Fibroblast of pulmonary artery (primary cell): ENCODE measurements at regions not wholly inside any gene's neighbourhood (a gene's known extent, or its start where the extent isn't known, plus 50 kb on each side); places are given as distances from the start of the nearest gene placed in this dataset.

Experiments
- DNase-seq: peaks from one replicate; pipeline ENCODE4 v3.0.0-alpha.2; 2010; ENCODE audit warnings: low read depth
- H3K4me3 ChIP-seq: replicated peaks from 2 replicates; pipeline ENCODE4 v1.5.1; 2011; ENCODE audit warnings: low read depth, mild to moderate bottlenecking, control low read depth, low read length, moderate library complexity
- TF ChIP-seq, protein P1 (sequence below): IDR thresholded peaks from 2 replicates; pipeline ENCODE4 v1.5.1; 2011; ENCODE audit warnings: mild to moderate bottlenecking, control low read depth, low read length, inconsistent platforms; ENCODE audit errors: missing control alignments

DNA sequence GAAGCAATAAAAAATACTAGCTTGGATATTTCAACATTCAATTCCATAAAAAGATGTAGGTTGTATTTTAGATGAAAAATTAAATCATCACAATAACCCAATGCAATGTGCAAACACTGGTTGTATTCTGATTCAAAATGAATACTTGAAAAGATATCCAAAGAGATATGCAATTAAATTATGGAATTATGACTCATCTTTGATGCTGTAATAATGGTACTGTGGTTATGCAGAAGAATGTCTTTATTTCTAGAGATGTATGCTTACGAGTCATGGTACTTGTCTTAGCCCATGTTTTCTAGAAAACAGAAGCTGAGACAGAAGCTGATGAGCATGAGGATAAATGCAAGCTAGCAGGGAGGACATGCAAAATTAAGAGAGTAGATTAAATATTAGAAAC is 1941.4 kb upstream of the NUDT12 start:
- DNase-seq = no peak
- TF ChIP-seq, protein P1, sequence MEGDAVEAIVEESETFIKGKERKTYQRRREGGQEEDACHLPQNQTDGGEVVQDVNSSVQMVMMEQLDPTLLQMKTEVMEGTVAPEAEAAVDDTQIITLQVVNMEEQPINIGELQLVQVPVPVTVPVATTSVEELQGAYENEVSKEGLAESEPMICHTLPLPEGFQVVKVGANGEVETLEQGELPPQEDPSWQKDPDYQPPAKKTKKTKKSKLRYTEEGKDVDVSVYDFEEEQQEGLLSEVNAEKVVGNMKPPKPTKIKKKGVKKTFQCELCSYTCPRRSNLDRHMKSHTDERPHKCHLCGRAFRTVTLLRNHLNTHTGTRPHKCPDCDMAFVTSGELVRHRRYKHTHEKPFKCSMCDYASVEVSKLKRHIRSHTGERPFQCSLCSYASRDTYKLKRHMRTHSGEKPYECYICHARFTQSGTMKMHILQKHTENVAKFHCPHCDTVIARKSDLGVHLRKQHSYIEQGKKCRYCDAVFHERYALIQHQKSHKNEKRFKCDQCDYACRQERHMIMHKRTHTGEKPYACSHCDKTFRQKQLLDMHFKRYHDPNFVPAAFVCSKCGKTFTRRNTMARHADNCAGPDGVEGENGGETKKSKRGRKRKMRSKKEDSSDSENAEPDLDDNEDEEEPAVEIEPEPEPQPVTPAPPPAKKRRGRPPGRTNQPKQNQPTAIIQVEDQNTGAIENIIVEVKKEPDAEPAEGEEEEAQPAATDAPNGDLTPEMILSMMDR = no peak
- no peak overlapping the region for H3K4me3 ChIP-seq

DNA sequence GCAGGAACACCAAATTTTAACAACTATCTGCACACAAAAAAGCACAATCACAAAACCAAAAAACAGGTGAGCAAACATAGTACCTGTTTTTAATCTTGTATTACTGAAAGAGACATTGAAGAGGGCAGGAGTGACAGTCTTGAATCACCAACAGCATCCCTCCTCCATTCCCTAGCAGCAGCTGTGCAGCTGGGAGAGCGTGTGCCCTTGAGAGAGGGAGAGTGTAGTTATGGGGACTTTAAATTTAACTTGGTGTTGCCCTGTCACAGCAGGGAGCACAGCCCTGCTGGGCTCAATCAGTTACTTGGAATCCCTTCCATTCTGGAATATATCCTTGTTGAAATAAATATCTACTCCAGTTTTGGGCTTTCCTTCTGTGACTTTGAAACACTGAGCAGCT is 1938.7 kb upstream of the NUDT12 start:
- H3K4me3 ChIP-seq = no peak overlapping the region
- TF ChIP-seq, protein P1 = no peak
- DNase-seq = no peak

DNA sequence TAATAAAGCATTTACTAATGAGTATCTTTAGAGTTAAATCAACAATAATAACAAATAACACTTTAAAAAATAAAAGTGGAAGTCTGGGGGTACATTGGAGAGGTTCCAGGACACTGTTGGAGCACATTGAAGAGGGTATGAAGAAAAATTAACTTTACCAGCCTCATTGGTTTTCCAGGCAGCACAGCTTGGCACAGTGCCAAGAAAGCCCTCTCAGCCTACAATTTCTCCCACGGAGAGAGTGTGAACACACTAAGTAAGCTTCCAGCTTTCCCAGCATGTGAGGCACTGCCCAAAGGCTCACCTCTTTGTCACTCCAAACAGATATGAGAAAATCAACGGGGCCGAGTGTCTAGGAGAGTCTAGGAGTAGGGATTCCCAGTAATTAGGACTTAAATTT is 1912.8 kb upstream of the NUDT12 start:
- H3K4me3 ChIP-seq = no peak overlapping the region
- no peak for DNase-seq
- TF ChIP-seq, protein P1 = no peak

DNA sequence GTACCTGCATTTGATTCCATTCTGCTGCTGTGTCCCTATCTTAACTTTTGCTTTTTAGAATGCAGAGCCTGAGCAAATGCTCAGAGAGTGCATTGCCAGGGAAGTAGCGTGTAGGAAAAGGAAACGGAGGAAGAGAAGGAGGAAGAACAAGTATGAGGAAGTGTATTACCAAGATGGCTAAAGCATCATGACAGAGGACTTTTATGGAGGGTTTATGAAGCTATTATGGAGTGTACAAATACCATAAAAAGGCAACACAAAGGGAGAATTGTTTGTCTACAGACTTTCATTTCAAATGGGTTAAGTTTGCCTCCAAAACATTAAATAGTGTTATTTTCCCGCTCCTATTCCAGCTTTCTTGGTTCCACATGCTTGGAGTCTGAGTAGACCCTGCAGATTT is 1899.8 kb upstream of the NUDT12 start:
- TF ChIP-seq, protein P1 = no peak
- H3K4me3 ChIP-seq = no peak overlapping the region

DNA sequence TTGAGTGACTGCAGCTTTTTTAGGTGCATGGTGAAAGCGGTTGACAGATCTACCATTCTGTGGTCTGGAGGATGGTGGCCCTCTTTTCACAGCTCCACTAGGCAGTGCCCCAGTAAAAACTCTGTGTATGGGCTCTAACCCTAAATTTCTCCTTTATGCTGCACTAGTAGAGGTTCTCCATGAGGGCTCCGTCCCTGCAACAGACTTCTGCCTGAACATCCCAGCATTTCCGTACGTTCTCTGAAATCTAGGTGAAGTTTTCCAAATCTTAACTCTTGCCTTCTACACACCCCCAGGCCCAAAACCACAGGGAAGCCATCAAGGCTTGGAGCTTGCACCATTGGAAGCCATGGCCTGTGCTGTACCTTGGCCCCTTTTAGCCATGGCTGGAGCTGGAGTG is 1898.1 kb upstream of the NUDT12 start:
- H3K4me3 ChIP-seq = no peak overlapping the region
- TF ChIP-seq, protein P1 = no peak
- no peak for DNase-seq

More for the DNA sequence above, 1899.8 kb upstream of the NUDT12 start:
- no peak for DNase-seq

DNA sequence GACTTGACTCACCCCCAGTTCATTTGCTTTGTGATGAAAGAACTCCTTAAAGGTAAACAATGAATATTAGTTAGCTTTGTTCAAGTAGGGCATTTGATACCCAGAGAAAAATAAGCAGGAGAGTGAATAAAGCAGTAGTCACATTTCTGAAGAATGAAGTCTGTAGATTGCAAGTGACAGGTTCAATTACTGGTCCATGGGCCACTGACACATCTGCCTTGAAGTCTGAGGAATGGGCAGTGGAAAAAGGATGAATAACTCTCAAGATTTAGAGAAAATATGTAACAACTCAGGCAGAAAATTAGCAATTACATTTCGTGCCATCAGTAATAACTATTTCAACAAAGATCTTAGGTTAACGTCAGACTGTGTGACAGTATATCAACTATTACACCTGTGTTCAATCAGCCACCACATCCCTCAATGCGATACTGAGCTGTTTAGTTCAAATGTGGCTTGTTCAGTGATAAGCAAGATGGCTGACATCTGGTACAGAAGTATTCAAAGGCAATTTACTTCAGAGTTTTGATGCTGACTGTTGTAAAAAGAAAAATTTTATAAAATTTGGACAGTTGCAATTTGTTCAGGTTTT is 1890.7 kb upstream of the NUDT12 start:
- DNase-seq = no peak
- TF ChIP-seq, protein P1 = no peak
- no peak overlapping the region for H3K4me3 ChIP-seq

DNA sequence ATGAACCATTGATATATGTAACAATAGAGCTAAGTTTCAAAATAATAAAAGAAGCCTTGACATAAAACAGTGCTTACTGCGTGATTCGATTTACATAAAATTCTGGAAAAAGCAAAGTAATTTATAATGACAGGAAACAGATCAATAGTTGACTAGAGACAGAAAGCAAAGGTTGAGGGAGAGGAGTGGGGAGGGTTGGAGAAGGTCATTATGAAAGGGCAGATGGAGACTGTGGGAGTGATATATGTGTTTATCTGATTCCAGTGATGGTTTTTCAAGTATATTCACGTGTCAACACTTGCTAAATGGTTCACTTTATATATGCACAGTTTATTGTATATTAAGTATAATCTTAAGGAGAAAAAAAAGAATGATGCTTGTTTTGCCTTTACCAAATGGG is 1885.7 kb upstream of the NUDT12 start:
- no peak overlapping the region for H3K4me3 ChIP-seq
- TF ChIP-seq, protein P1 = no peak

More for the DNA sequence above, 1885.7 kb upstream of the NUDT12 start:
- no peak for DNase-seq
